ENCODE measurements at regions not wholly inside any gene's neighbourhood (a gene's known extent, or its start where the extent isn't known, plus 50 kb on each side); places are given as distances from the start of the nearest gene placed in this dataset.

DNA sequence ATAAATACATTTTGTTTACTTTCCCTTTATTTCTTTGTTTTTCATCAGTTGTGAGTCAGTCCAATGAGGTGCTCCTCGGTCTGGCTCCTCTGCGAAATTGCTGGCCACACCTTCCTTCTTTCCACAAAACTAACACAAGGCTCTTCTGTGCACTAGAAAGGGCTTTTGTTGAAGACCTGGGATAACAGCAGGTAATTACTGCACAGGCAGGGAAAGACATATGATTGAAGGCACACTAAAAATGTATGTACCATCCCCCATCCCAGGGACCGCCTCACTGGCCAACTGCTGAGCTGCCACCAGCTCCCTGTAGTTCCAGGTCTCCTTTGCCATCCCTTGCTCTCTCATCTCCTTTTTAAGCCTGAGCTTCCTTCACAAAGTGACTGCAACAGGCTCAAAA is 180.5 kb downstream of the EFNB2 start:
- in situ Hi-C loops (cut with HindIII; ENCODE audit: low sequenced_read_pairs): no loop called here

DNA sequence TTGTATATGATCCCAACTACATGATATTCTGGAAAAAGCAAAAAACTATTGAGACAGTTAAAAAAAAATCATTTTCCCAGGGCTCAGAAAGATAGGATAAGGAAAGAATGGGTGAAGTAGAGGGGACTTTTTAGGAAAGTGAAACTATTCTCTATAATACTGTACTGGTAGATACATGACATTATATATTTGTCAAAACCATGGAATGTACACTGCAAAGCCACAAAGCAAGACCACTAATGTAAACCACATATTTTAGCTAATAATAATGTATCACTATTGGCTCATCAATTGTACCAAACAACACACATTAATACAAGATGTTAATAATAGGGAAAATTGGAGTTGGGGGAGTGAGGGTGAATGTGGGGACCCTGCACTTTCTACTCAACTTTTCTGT is 182.6 kb downstream of the EFNB2 start:
- in situ Hi-C loops (cut with HindIII; ENCODE audit: low sequenced_read_pairs): no loop called here

DNA sequence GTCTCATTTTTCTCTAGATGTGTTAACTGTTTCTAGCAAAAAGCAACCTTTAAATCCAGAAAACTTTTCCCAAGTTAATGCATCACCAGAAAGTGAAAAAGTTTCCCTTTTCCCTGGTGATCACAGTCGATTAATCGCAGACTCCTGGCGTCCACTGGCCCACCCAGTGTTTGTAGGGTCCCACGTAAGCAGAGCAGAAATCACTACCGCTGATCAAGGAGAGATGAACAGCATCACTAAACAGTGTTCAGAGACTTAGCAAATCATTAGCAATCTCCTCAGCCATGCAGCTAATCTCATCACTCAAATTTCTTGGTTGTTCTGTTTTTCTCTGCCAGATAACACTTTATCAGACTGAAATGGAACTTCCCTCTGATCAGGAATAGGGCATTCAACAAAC is 184.2 kb downstream of the EFNB2 start:
- in situ Hi-C loops (cut with HindIII; ENCODE audit: low sequenced_read_pairs): no loop called here

DNA sequence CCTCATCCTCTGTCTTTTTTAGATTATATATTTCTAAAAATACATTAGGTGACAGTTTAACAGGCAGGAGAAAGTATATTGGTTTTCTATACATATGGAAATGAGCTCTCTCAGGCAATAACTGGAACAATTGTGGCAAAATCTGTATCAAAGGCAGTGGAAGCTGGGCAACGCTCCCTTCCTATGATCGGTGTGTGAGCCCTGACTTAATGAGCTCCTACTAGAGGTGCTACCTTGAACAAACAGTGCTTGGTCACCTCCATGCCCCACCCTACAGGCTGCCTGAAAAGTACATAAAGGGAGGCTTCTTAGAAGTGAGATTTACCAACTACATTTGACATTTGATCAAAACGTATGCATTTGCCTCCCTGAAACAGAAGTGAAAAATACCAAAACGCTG is 185.3 kb downstream of the EFNB2 start:
- in situ Hi-C loops (cut with HindIII; ENCODE audit: low sequenced_read_pairs): no loop called here

DNA sequence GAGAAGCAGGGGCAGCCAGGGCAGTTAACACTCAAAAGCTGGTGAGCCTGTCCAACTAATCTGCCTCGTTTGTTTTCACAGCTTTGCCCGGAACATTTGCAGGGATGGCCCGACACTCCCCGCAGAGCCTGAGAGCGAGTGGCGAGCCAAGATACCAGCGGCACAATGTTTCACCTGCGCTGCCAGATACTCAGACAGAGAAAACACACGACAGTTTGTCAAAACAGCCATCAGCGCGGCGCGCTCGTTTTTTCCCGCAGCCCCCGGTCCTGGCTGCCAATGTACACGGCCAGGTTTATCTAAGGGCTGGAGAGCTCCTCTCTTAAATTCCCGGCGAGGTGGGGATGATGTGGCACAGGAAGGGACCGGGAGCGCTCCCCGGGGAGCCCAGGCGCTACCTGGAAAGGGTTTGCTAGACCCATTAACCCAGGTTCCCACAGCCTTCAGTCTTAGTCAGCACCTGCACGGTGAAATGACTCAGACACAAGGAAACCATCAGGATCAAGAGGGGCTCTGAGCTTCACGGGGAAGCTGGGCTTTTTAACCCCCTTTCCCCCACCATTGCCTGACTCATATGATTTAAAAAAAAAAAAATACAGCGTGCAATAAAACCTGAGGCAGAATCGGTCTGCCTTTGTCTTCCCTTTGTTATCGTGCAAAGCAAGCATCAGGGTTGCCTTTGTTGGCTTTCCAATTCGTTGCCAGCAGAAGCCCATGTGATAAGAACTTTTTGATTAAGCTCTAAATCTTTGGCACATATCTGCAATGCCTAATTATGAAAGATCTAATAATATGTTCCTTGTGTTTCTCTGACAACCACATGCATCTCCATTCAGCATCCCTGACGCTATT is 186.2 kb downstream of the EFNB2 start:
- in situ Hi-C loops (cut with HindIII; ENCODE audit: low sequenced_read_pairs): no loop called here

DNA sequence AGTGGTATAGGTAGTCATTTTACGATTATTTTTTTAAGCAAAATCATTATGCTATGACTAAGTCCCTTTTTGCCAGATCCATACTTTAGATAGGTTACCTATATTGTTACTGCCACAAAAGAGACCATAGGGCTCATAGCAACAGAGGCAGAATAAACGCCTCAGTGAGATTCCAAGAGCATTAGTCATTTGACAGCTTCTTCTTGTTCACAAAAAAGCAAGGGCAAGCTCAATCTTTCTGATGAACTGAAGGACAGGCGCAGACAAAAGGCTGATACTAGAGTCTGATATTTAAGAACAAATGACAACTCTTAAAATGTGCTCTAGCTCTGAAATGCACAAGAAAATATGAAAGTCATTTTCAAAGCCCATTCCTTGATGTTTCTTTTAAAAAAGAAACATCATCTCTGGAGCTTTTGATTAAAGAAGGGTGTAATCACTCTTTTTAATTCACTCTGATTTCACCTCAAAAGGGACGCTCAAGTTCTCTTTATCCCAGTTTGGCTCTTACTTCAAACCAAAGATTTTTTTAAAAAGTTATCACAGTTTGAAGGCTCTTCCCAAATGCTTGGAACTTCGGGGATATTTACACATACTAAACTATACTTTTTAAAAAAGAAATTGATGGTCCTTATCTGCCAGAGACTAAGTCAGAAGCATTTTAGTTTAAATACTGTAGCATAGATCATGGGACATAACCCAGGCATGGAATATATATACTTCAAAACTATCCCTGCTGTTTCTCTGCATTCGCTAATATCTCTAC is 187.2 kb downstream of the EFNB2 start:
- in situ Hi-C loops (cut with HindIII; ENCODE audit: low sequenced_read_pairs): no loop called here

DNA sequence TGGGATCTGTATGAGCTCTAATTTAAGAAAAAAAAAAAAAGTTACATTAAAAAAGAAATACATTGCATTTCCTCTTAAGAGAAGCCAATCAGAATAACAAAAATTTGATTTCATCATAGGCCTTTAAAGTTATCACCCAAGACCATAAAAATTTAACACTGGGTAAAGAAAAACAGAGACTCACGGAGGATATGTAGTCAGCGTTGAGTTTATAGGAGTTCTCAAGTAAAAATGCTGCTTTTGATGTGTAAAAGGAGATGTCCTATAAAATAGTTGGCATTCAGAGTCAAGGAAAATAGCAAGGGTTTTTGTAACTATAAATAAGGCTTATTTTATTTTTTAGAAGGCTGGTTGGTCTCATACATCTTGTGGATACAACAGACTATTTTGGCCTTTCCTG is 191.1 kb downstream of the EFNB2 start:
- in situ Hi-C loops (cut with HindIII; ENCODE audit: low sequenced_read_pairs): no loop called here

DNA sequence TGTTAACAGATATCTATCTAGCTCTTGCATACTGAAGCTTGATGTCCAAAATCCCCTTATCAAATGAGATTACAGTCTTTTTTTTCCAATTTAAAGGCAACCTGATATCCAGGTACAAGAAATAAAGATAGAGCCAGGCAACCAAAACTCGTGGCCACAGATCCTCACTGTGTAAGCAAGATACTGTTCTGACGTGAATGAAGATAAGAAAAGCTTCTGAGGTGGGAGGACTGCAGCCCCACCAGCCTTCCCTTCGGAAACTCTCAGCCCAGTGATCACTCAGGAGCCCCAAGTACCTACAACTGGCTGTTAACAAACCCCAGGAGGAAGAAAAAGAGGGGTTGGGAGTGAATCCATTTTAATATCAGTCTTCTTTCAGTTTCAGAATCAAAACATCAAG is 191.6 kb downstream of the EFNB2 start:
- in situ Hi-C loops (cut with HindIII; ENCODE audit: low sequenced_read_pairs): no loop called here

DNA sequence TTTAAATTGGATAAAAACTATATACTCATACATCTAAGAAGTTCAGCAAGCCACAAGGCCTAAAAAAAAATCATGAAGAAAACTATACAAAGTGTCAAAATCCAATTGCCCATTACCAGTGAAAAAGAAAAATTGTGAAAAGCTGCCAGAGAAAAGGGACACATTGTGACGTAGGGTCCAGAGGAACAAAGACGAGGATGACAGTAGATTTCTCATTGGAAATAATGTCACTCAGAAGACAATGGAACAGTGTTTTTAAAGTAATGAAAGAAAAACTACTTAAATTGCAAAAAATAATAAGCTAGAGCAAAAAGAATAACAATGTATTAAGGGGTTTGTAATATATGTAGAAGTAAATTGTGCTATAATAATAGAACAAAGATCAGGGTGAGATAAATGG is 195.2 kb downstream of the EFNB2 start:
- in situ Hi-C loops (cut with HindIII; ENCODE audit: low sequenced_read_pairs): no loop called here

DNA sequence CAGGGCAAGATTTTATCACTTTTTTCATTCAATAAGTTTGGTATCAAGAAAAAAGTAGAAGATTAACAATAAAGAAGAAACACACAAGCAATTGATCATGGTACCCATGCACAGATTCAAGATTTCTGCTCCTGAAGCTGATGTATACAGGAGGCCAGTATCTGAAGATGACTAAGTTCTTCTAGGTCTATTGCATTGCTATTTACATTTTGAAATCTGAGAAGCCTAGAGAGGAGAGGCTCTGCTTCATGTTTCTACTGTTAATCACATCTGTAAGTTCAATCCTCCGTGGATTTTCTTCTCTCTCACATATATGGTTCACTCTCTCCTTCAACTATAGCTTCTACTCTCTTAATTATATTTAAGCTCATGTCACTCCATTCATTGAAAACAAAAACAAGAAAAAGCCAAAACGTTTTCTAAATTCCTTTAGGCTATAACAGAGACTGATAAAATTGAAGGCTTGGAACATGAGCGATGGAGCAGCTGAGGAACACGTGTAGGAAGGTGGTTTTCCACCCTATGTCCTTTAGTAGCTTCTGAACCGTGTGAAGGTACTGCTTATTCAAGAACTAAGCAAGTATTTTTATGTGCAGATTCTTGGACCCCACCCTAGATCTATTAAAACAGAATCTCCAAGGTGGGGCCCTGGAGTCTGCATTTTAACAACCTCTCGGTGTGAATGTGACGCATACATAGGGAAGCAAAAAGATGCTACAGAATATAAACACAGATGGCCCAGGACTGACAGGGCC is 198.2 kb downstream of the EFNB2 start:
- in situ Hi-C loops (cut with HindIII; ENCODE audit: low sequenced_read_pairs): no loop called here

DNA sequence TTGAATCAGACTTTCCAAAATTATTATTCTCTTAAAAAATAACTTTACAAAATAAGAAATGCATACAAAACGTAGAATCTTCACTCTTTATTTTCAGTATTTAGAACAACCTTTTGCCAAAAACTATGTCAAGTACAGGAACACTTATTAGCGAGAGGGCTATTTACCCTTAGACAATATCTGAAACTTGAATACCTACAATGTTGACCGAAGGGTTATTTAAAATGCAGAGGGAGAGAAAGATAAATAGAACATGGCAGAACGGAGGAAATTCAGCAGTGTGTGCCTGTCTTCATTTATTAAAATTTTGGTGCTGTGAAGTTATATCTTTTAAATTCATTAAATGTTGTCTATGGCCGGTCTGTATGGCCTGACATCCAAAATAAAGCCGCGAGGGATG is 198.8 kb downstream of the EFNB2 start:
- in situ Hi-C loops (cut with HindIII; ENCODE audit: low sequenced_read_pairs): no loop called here

DNA sequence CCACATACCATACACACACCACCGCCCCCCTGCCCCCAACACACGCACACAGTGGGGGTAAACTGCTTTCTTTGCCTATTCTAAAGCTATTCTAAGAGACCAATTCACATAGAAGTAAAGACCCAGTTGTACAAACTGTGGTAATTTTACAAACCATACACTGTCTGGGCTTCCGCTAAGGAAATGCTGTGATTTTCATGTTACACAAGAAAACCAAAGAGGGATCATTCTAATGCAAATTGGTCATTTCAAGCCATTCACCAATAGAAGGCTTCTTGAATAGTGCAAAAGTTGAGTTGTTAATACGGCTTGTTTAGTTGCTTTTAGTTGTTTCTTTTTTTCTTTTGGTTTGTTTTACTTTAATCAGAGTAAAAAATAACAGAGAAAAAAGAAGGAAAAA is 202.8 kb downstream of the EFNB2 start:
- in situ Hi-C loops (cut with HindIII; ENCODE audit: low sequenced_read_pairs): no loop called here

DNA sequence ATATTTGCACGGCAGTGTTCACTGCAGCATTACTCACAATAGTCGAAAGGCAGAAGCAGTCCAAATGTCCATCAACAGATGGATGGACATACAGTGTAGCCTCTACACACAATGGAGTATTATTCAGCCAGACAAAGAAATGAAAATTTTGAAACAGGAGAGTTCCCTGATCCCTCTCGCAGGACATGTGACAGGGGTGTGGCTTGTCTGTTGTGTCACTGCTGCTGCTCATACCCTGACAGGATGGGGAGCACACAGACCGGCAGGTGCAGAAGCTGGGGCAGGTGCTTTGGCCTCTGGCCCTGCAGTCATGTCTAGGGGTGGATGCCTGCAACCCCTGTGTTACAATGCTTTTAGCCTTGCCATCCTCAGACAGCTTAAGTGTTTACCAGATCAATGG is 204.3 kb downstream of the EFNB2 start:
- in situ Hi-C loops (cut with HindIII; ENCODE audit: low sequenced_read_pairs): no loop called here

DNA sequence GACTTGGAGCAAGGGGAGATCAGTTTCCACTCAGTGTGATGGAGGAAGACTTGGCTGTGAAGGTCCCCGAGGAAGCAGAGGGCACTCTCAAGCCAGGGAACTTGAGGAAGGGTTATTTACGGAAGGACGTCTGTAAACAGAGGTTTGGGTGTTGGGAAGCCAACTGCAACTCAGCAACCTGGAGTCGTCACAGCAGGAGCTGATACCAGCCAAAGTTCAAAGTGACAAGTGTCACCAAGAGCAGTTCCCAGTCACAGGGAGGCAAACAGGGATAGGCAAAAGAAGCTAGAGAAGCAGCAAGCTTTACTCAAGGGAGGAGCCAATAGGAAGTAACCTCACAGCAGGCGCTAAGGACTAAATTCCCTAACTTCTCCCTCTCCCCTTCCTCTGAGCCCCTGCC is 205.5 kb downstream of the EFNB2 start:
- in situ Hi-C loops (cut with HindIII; ENCODE audit: low sequenced_read_pairs): no loop called here

DNA sequence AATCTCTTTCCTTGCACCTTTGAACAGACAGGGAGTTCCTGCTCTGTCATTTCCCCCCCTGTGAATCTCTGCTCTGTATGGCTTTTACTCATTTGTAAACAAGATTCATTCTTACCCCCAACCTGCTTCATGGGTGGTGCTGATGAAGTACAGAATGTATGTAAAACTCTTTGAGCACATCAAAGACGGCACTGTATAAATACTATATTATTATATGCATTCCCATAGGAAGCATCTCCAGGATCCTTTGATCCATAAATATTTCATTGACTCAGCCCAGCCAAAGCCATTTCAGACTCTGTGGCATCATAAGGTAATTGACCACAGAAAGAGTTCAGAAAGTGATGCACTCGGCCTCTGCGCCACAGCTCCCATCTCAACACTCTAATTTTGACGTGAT is 208.7 kb downstream of the EFNB2 start:
- in situ Hi-C loops (cut with HindIII; ENCODE audit: low sequenced_read_pairs): no loop called here

DNA sequence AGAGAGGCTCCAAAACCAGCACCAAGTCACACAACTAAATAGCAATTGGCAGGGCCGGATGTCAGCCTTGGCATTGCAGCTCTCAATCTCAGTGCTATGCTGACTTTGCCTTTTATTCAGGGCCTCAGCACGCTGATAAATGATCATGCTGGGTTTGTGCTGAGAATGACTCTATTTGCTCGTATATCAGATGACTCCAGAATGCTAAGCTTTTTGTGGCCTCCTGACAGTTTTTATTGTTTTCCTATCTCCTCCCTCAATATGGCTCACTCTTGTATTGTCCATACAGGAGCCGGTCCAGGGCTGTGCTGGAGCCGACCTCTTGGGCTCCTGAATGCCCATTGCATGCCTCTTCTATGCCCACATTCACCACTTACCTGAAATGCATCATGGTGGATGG is 211.0 kb downstream of the EFNB2 start:
- in situ Hi-C loops (cut with HindIII; ENCODE audit: low sequenced_read_pairs): no loop called here

DNA sequence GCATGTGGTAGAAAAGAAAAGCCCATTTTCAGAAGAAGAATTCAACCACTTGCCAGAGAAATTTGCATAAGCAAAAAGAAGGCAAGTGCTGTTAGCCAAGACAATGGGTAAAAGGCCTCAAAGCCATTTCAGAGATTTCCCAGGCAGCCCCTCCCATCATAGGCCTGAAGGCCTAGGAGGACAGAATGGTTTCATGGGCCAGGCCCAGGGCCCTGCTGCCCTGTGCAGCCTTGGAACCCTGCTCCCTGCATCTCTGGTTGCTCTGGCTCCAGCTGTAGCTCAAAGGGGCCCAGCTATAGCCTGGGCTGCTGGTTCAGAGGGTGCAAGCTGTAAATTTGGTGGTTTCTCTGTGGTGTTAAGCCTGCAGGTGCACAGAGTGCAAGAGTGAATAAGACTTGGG is 212.8 kb downstream of the EFNB2 start:
- in situ Hi-C loops (cut with HindIII; ENCODE audit: low sequenced_read_pairs): no loop called here

DNA sequence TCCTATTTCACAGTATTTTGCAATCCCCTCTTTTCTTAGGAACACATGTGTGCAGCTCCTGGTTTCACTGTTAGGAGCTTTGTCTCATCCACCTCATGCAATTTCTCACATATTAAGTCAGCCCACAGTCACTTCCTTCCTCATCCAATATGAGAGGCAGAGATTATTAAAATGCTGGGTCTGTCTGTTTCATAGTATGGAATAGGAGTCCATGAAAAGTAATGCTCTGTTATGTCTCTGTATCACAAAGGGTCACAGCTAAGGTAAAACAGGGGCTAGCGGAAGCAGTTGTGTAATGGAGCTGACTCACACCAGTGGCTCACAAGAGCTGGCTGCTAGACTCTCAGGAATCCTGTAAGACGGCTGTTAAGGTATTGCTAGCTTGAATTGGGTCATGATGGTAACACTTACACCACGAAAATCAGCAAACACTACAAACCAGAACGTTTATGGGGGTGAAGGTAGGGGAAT is 216.5 kb downstream of the EFNB2 start:
- in situ Hi-C loops (cut with HindIII; ENCODE audit: low sequenced_read_pairs): no loop called here

DNA sequence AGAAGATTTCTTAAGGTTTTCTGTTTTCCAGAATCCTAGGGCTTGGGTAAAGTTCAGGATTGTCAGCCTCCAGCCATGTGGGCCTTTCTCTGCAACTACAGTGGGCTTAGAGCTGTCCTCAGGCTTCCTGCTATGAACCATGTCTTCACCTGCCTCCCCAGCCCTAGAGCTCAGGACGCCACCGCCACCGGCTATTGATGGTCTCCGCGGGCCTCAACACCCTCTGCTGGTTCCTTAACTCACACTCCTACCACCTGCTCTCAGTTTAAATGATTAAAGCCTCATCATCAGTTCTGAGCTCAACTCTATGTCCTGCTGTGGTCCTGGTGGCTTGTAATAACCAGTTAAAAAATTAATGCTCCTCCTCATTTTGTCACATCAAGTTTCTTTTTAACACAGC is 221.0 kb downstream of the EFNB2 start:
- in situ Hi-C loops (cut with HindIII; ENCODE audit: low sequenced_read_pairs): no loop called here

DNA sequence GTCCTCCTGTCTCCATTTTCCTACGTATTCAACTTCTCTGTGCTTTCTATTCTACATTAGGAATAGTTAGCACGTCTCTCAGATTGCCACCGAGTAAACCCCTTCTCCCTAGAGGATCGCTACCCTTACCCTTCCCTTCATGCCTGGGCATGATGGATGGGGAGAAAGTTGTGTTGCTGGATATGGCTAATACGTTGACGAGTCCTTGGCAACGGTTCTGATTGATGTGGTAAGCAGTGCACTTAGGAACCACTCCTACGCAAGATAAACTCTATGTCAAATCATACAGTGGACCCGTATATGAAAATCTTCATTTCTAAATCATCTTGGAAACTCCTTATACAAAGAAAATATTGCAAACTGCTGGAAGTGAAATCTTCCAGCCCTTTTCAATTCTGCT is 224.5 kb downstream of the EFNB2 start:
- in situ Hi-C loops (cut with HindIII; ENCODE audit: low sequenced_read_pairs): no loop called here

DNA sequence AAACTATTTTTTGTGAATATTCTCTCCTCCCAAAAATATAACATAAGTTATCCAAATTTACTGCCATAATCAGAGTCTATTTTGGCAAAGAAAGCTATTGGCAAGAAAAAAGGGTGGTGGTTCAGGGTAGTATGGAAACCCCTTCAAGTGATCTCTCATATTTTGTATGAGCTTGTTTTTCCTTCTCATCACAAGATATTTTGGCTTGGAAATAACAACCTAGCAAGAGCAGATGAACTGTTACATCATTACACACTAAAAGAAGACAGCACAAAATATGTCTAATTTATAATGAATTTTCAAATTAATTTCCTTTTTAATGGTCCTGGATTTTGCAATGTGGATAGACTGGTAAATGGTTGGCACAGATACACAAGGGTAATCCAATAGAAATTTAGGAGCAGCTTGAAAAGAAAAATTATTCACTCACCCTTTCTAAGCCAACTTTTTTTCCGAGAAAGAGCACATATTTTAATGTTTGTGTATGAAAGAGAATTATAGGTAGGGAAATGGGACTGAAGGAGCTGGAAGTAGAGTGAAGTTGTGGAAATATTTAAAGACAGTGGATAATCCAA is 225.1 kb downstream of the EFNB2 start:
- in situ Hi-C loops (cut with HindIII; ENCODE audit: low sequenced_read_pairs): no loop called here

All from DLD1 (cell line).